GM12892 (cell line): ENCODE measurements at regions not wholly inside any gene's neighbourhood (a gene's known extent, or its start where the extent isn't known, plus 50 kb on each side); places are given as distances from the start of the nearest gene placed in this dataset.
"Not testable (repeated sequence)": the region's sequence is repeated elsewhere in the genome, so short reads cannot be mapped to it uniquely, and the experiment has no call there.

Experiments
- DNase-seq: peaks from one replicate; pipeline ENCODE4 v3.0.0; 2011; ENCODE audit not compliant: insufficient read length
- FAIRE-seq: peaks from 2 replicates; lab custom pipeline; 2011; peaks lifted over from hg19 to GRCh38; lab: Jason Lieb, UNC
- POLR2A ChIP-seq: IDR thresholded peaks from 2 replicates; pipeline ENCODE4 v1.6.1; 2011; ENCODE audit warnings: low read depth, low read length, control low read depth
- POLR2AphosphoS5 ChIP-seq: IDR thresholded peaks from 2 replicates; pipeline ENCODE4 v1.6.1; 2011; ENCODE audit warnings: low read depth, low read length, control low read depth
- TAF1 ChIP-seq: IDR thresholded peaks from 2 replicates; pipeline ENCODE4 v1.6.1; 2011; ENCODE audit warnings: low read depth, mild to moderate bottlenecking, control low read depth, low read length, borderline replicate concordance

GRCh38 chrX:106457802-106458201 is 154.0 kb upstream of the RADX start:
- FAIRE-seq, result no peak
- DNase-seq, result no peak
- TF ChIP-seq POLR2AphosphoS5 (no peak), TAF1 (no peak), POLR2A (no peak)

- no peak for FAIRE-seq
- TF ChIP-seq TAF1 (no peak), POLR2A (no peak)
- no peak for DNase-seq
These were observed 144.4 kb upstream of the RADX start for GRCh38 chrX:106467422-106467821.

- no peak for DNase-seq
- TF ChIP-seq TAF1 (no peak), POLR2A (no peak), POLR2AphosphoS5 (no peak)
- no peak for FAIRE-seq
These were observed 143.8 kb upstream of the RADX start for GRCh38 chrX:106467943-106468342.

GRCh38 chrX:106468433-106468832 is 143.3 kb upstream of the RADX start:
- TF ChIP-seq POLR2A, result no peak
- TF ChIP-seq TAF1, result no peak
- no peak for TF ChIP-seq POLR2AphosphoS5
- no peak for FAIRE-seq
- no peak for DNase-seq

GRCh38 chrX:106479920-106480319 is 131.9 kb upstream of the RADX start:
- DNase-seq (no peak), FAIRE-seq (no peak)
- TF ChIP-seq TAF1 (no peak), POLR2AphosphoS5 (no peak), POLR2A (no peak)

GRCh38 chrX:106481341-106481740 is 130.4 kb upstream of the RADX start:
- no peak for DNase-seq
- no peak for TF ChIP-seq POLR2A
- TF ChIP-seq POLR2AphosphoS5, result no peak
- TF ChIP-seq TAF1, result no peak
- peak; percentile 94 for FAIRE-seq

- TF ChIP-seq POLR2A (0 out of 2 replicates have a peak, but pooled peaks have one; percentile 24), POLR2AphosphoS5 (no peak)
- no peak for DNase-seq
- FAIRE-seq, result peak; percentile 91
These were observed 127.5 kb upstream of the RADX start for GRCh38 chrX:106484233-106484632.

- DNase-seq, FAIRE-seq: not testable (repeated sequence)
These were observed 118.5 kb upstream of the RADX start for GRCh38 chrX:106493210-106493816.

GRCh38 chrX:106499473-106499872 is 112.3 kb upstream of the RADX start:
- TF ChIP-seq POLR2A (no peak), TAF1 (no peak), POLR2AphosphoS5 (no peak)
- DNase-seq, result no peak
- FAIRE-seq, result no peak

GRCh38 chrX:106510713-106511403 is 100.9 kb upstream of the RADX start:
- no peak for TF ChIP-seq POLR2A
- TF ChIP-seq TAF1, result no peak
- TF ChIP-seq POLR2AphosphoS5, result no peak
- FAIRE-seq (no peak), DNase-seq (no peak)
